NCI-H2081 treated with DMSO at 0.1 percent for 48 hours (cell line): ENCODE measurements at regions not wholly inside any gene's neighbourhood (a gene's known extent, or its start where the extent isn't known, plus 50 kb on each side); places are given as distances from the start of the nearest gene placed in this dataset.

ENCODE experiments used
- DNase-seq: peaks from one replicate; lab custom pipeline; 2025; lab: John Stamatoyannopoulos, UW

DNA sequence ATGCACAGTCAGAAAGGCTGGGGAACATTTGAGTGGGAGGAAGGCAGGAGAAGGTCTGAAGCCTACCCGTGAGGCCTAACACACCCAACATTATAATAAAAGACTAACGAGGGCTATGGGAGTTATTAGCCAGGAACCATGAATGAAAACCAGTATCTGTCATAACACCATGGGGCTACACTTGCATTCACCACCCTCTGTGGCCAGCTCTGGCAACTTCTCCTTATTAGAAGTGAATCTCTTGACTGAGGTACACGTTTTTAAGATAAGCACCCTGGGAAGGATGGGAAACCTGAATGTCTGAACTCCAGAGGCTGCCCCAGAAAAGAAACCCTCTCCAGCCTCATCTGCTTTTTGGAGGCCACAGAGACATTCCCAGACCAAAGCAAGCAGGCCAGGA is 204.3 kb upstream of the RAB4A start:
- no peak for DNase-seq

DNA sequence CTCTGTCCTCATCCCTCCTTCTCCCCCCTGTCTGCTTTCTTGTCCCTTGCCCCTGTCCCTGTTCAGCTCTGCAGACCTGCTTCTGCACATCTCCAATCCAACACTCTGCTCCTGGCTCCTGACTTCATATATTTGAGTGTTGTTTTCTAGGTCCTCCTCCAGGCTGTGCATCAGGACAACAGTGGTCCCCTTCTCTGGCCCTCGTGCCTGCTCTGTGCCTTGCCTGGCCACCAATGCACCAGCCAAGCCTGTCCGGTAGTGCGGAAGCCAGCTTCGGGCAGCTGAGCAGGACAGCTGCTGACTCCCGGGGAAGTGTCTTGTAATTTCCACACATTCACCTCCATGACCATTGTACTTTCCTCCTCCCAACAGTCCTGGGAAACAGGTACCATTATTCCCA is 203.4 kb upstream of the RAB4A start:
- DNase-seq = no peak

- no peak for DNase-seq
Observed at GRCh38 chr1:229068270-229068987, 202.5 kb upstream of the RAB4A start.

DNA sequence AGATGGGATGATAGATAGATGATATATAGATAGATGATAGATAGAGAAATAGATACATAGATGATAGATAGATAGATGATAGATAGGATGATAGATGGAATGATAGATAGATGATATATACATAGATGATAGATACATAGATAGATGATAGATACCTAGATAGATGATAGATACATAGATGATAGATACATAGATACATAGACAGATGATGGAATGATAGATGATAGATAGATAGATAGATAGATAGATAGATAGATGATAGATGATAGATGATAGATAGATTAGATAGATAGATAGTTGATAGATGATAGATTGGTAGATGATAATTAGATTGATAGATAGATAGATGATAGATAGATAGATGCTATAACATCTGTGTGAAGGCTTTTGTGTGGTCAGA is 201.7 kb upstream of the RAB4A start:
- no peak for DNase-seq

GRCh38 chr1:229070168-229070567 is 200.7 kb upstream of the RAB4A start:
- DNase-seq = peak; percentile 19

GRCh38 chr1:229073251-229073650 is 197.7 kb upstream of the RAB4A start:
- no peak for DNase-seq

DNA sequence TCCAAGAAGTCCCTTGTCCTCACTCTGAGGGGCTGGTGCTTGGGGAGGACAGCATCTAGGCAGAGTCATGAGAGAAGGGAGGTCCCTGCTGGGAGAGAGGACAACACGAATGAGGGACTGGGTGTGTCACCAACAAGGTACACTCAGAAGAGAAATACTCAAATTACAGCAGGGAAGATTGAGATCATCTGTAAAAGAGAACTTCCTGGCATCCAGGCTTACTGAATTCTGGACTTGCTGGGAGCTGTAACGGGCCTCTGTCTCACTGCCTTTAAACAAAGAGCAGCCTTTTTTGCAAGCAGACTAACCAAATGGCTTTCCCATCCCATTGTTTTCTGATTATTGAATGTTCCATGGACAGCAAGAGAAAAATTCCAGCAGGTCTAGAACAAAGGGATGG is 195.7 kb upstream of the RAB4A start:
- no peak for DNase-seq

GRCh38 chr1:229075716-229076115 is 195.2 kb upstream of the RAB4A start:
- no peak for DNase-seq

DNA sequence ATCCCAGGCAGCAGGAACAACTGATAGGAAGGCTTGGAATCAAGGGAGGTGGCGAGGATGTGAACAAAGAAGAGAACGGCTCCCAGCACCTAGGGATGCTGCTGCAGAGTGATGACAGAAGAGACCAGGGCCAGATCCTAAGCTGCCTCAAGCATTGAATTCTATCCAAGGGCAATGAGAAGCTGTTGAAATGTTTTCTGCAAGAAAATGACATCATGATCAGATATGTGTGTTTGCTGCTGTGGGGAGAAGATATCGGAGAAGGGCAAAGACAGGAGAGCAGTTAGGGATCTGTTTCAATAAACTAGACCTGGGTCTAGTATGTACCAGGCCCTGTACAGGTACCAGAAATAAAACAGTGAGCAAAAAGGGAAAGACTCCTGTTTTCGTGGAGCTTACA is 194.7 kb upstream of the RAB4A start:
- DNase-seq = no peak

- DNase-seq = no peak
Observed at GRCh38 chr1:229079016-229079595, 191.8 kb upstream of the RAB4A start.

DNA sequence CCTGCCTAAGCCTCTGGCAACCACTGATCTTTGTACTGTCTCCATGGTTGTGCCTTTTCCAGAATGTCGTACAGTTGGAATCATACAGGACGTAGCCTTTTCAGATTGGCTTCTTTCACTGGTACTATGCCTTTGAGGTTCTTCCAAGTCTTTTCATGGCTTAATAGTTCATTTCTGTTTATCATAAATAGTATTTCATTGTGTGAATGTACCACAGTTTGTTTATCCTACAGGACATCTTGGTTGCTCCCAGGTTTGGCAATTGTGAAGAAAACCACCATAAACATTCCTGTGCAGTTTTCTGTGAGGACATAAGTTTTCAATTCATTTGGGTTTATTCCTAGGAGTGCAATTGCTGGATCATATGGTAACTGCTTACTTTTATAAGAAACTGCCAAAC is 190.6 kb upstream of the RAB4A start:
- no peak for DNase-seq

DNA sequence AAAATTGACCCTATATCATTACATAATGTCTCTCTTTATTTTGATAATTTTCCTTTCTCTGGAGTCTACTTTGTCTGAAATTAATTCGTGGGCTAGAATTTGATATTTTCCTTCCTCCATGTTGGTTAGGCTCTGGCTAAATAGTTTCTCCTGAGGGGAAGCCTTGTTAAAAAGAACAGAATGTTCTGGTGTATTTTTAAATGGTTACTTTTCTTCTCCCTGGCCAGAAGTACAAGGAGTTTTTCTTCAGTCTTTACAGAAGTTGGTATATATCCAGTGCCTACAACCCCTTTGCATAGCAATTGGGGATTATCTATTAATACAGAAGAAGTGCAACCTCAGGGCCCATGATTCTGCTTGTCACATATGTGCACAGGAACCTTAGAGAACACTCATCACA is 185.6 kb upstream of the RAB4A start:
- no peak for DNase-seq

DNA sequence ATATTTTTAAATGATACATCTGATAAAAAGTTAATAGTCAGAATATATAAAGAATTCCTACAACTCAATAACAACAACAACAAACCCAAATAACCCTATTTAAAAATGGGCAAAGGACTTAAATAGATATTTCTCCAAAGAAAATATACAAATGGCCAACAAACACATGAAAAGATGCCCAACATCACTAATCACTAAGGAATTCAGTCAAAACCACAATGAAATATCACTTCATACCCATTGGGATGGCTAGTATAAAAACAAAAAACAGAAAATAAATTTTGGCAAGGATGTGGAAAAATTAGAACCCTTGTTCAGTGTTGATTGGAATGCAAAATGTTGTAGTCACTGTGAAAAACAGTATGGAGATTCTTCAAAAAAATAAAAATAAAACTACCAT is 184.8 kb upstream of the RAB4A start:
- no peak for DNase-seq

DNA sequence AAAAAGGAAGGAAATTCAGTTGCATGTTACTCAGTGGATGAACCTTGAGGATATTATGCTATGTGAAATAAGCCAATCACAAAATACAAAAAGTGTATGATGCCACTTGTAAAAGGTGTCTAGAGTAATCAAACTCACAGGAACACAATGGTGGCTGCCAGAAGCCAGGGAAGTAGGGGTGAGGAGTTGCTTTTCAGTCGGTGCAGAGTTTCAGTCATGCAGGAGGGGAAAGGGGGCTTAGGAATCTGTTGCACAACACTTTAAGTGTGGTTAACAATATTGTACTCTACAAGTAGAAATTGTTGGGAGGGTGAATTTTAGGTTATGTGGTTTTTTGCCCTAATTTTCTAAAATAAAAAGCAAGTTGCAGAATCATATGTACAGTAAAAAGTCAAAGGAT is 184.2 kb upstream of the RAB4A start:
- DNase-seq = no peak

DNA sequence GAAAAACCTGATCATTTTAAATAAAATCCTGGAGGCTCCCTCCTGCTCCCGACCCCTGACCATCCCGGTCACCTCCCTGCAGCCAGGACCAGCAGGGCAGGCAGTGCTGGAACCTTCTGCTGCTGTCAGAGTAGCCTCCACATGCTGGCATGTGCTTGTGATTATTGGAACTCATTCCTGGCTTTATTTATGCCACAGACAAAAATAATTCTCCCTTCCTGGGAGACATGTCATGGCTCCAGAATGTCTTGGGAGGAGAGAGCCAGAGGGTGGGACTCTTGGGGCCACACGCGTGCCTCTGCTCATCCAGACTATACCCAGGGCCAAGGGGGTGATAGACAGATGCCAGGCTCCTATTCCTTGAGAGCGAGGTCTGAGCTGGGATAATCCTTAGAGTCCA is 183.6 kb upstream of the RAB4A start:
- no peak for DNase-seq

GRCh38 chr1:229087906-229088305 is 183.0 kb upstream of the RAB4A start:
- no peak for DNase-seq

DNA sequence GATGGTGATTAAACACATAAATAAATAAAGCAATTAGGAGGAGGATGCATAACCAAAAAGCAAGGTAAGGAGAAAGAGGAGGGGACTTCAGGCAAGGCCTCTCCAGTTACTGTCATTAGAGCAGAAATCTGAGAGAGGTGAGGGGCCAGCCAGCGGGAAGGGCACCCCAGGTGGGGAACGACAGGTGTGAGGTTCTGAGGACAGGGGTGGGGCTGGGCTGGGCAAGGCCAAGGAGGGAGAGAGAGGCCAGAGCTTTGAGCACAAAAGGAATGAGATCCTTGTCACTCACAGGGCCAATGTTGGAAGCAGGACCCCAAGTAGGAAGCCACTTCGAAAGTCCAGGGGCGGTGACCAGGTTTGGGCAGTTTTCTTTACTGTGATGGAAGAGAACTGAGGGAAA is 182.2 kb upstream of the RAB4A start:
- DNase-seq = no peak

- DNase-seq = no peak
Observed at GRCh38 chr1:229089586-229090208, 181.2 kb upstream of the RAB4A start.

- DNase-seq = no peak
Observed at GRCh38 chr1:229091721-229092136, 179.2 kb upstream of the RAB4A start.

GRCh38 chr1:229092377-229093237 is 178.3 kb upstream of the RAB4A start:
- DNase-seq = no peak

- DNase-seq = no peak
Observed at GRCh38 chr1:229093238-229093540, 177.7 kb upstream of the RAB4A start.

DNA sequence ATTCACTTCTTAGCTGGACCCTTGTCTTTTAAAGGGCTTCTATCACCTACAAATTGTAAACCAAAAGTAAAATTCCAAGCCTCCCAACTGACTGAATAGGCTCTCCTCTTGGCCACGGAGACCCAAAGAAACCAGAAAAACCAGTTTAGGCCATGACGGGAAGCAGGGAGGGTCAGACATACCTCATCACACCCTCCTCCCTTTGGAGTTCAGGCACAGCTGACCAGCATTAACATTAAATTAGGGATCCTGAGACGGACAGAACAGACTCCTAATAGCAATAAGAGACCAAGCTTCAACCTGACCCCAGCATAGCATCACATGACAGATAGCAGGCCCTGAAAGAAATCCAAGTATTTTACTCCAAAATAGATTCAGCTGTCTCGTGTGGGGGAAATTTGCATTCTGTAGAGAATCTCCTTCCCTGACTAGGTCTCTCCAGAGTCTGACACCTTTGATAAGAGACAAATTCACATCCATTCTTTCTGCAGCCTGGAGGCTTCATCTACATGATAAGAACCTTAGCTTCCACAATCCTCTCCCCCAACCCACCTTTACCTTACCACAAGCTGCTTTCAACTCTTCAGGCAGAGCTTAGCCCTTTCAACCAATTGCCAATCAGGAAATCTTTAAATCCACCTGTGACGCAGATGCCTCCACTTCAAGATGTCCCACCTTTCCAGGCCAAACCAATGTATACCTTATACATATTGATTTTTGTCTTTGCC is 177.1 kb upstream of the RAB4A start:
- no peak for DNase-seq
